ENCODE measurements at regions not wholly inside any gene's neighbourhood (a gene's known extent, or its start where the extent isn't known, plus 50 kb on each side); places are given as distances from the start of the nearest gene placed in this dataset.

DNA sequence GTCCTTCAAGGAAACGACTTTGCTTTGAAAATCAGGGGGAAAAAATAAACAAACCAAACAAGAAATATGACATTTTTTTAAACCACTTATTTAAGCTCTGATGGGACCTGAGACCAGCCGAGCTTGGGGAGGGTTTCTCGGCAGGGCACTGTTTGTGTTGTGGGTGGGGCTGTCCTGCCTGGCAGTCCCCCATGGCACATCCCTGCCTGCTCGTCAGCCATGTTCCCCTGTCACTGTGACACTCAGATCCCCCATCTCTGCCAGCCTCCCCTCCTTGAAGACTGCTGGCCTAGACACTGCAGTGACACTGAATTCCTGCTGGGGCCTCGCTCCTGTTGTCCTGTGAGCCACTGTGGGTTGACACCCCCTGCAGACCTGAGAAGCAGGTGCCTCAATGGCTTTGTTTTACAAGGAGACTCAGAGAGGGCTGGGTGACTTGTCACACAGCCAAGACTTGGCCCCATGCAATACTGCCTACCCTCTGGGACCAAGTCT is 95.1 kb upstream of the PTPN1 start:
- no peak for DNase-seq

DNA sequence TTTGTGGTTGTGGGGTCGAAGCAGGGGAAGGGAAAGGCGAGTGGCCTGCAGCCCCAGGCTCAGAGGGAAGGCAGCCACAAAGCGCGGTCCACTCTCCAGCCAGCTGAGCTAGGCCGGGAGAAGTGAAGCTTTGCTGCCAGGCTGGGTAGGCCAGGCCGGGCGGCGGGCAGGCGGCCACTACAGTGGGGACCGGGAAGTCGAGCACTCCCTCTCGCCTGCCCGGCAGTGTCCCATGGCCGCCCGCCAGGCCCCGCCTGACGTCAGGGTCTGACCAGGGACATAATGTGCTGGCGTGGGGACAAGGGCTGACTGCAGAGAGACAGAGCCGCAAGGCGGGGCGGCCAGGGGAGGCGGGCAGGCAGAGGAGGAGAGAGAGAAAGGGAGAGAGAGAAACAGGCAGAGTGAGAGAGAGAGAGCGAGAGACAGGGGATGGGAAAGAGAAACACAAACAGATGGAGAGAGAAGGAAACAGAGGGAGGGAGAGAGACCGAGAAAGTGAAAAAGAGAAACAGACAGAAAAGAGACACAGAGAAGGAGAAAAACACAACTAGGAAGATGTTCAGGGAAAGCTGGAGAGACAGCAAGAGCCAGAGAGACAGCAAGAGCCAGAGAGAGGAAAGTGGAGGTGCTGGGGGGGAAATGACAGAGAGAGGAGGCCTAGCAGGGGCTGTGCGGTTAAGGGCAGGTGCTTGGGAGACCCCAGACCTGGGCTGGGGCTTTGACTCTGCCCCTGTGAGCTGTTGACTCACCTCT is 94.5 kb upstream of the PTPN1 start:
- DNase-seq, result peak; percentile 48

DNA sequence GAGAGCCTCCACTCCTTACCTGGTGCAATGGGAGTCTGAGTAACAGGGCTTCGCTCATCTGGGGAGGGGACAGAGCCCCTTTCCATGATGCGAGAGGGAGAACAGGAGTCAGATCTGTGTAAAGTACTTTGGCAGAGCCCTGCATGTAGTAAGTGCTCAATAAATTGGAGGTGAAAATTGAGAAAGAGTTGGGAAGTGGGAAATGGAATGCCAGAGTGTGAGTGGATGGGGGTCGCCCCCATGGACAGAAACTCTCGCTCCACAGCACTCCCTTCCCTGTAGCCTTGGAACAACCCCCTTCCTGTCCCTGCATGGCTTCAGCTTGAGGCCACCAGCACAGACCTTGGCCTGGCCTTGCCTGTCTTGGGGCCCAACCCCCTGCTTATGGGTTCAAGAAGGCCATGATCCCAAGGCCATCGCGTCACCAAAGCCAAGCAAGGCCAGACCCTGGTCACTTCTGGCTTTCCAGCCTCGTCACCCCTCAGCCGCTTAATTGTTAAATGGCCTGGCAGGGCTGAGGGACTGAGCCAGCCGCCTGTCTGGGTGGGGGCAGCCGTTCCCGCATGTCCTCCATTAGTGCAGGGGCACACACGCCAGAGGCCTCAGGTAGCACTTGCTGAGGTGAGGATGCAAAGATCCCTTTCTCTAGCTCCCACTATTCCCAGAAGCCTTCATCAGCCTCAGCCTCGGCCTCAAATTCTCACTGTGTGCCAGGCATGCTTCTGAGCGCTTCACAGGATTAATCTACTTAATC is 93.7 kb upstream of the PTPN1 start:
- no peak for DNase-seq

DNA sequence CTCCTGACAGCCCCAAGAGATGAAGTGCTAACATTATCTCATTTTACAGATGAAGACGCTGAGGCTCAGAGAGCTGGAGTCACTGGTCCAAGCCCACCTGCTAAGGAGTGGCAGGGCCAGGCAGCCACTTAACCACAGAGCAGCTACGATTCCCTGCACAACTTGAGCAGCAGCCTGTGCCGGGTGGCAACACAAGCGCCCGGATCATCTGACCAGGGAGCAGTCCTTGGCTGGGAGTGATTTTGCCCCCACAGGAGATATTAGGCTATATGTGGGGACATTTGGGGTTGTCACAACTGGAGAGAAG is 93.2 kb upstream of the PTPN1 start:
- DNase-seq, result no peak

DNA sequence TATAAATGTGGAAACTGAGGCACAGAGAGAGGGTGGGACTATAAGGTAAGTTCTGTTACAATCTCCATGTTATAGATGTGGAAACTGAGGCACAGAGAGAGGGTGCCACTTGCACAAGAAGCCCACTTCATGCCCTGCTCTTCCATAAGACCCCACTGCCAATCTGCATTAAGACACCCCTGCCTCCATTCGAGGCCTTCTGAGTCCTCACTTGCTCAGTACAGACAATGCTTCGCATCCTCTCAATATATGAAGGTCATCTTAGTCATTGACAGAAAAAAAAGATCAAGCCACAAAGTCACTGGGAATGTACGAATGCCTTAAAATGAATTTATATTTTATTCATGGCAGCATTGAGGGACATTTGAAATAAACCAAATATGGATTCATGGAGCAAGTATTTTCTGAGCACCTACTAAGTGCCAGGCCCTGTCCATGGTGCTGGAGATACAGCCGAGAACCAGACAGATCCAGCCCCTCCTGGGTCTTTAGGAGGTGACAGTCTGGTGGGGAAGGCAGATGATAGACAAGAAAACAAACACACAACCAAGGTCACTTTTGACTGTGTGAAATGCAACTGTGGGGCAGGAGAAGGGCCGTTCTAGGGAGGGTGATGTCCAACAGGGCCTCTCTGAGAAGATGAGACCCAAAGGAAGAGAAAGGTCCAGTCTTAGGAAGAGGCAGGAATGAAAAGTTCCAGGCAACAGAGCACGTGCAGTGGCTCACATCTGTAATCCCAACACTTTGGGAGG is 92.5 kb upstream of the PTPN1 start:
- DNase-seq, result no peak

DNA sequence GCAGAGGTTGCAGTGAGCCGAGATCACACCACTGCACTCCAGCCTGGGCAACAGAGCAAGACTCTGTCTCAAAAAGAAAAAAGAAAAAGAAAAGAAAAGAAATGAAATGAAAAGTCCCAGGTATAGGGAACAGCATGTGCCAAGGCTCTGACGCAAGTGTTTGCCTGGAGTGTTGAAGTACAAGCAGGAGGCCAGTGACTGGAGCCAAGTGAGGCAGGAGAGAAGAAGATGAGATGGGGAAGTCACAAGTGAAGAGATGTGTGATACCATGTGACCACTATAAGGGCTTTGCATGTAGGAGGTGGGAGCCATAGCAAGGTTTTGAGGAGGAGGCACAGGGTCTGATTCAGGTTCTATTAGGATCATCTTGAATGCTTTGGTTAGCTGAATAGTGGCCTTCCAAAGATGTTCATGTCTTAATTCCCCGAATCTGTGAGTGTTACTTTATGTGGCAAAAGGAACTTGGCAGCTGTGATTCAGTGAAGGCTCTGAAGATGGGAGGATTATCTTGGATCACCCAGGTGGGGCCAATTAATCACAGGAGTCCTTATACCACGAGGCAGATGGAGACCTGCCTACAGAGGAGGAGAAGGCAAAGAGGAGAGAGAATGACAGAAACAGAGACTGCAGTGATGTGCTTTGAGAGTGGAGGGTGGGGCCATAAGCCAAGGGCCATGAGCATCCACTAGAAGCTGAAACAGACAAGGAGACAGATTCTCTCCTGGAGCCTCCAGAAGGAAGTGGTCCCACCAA is 91.1 kb upstream of the PTPN1 start:
- no peak for DNase-seq

DNA sequence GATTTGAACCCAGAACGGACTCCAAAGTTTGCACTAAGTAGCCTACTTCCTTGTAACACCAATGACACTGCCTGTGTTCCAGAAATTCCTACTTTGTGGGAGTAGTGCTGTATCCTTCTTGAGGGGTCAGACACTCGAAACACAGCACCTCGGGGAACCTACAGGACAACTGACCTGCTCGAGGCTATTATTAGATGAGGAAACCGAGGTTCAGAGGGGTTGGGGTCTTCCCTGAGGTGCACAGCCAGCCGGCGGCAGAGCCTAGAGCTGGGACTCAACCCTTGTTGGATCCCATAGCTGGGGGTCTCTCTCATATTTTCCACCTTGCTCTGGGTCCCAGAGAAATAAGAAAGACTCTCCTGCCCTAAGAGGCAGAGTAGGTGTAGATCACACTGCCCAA is 89.8 kb upstream of the PTPN1 start:
- no peak for DNase-seq

DNA sequence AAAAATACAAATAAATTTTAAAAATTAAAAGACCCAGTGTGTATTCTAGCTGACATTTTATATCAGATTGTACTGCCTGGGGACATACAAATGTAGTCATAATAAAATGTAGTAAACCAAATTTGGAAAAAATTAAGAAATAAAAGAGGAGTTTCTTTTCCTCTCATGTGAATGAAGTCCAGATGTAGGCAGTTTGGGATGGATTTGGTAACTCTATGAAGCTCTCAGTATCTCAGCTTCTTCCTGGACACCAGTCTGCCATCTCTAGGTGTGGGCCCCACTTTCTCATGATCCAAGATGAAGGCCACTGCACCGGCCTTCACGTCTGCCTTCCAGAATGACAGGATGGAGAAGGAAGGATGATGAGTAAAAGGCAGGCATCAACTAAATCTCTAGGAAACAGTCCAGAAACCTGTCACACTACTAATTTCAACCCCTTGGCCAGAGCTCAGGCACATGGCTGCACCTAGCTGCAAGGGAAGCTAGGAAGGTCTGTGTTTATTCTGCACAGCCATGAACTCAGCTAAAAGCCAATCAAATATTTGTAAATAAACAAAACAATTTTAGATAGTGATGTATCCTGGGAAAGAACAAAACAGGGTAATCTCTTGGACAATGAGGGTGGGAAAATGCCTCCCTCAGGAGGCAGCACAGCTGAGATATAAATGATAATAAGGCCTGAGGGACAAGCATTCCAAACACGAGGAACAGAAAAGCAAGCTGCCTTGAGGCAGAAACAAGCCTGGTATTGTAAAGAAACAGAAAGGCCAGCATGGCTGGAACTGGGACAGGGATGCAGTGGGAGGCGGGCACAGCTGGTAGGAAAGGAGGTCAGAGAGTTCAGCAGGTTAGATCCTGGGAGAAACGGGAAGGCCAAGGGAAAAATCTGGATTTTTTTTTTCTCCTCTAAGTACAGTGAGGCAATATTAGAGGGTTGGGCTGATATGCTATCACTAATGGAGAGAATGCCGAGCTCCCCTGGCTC is 88.5 kb upstream of the PTPN1 start:
- DNase-seq, result no peak

DNA sequence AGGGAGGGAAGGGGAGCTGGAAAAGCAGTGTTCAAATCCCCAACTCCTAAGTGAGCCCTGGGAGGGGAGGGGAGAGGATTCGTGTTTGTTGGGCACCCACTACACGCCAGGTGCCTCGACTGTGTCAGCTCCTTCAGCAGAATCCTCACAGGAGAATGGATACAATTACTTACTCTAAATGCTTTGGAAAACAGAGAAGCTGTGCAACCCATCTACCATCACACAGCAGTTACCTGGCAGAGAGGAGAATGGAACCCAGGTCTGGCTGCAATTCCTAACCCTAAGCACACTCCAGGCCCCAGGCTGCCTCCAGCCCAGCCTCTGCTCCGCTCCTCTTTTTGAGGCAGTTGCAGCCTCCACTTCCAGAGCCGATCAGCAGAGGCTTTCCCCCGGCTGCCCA is 86.4 kb upstream of the PTPN1 start:
- DNase-seq, result no peak

DNA sequence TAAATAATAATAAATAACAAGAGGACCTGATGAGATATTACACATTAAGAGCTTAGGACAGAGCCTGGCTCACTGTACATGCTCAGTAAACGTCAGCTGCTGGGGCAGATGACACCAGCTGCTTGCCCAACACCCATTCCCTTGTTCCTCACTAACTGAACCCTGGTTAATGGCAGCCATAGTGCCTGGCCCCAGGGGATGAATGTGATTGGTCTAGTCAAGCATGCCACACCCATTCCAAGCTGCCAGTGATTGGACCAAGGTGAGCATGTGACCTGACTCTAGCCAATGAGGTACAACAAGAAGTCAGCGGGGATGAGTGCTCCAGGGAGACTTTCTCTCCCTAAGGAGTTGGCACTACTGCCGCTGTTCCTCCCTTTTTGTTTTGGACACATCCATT is 85.1 kb upstream of the PTPN1 start:
- DNase-seq, result peak; percentile 15

DNA sequence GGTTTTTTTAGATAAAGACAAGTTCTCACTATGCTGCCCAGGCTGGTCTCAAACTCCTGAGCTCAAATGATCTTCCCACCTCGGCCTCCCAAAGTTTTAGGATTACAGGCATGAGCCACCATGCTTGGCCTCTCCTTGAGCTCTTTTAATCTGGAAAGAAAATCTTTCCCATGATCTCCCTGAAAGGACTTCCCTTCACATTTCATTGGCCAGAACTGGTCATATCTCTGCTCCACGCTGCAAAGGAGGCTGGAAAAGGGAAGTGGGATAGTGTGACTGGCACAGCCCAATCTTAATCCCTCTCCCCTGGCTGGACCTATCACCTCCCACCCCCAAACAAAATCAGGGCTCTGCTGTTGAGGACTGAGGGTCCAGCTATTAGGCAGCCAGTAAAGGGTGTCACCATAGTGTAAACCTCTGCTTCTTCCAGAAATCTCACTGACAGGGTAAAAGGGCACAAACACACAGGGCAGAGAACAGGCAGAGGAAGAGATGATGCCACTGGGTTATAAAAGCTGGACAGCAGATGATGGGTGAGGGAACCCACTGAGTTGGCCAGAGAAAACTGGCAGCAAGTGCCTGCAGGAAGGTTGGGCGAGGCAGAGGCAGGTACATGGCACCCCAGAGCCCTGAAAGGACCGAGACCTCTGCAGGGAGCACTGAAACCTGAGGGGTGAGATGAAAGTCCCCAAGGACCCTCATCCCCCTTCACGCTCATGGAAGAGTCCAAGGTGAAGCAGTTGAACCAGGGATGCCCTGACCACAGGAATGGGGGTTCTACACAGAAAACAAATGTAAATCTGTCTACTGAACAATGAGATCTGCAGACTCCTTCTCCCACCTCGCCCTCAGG is 83.1 kb upstream of the PTPN1 start:
- DNase-seq, result no peak

DNA sequence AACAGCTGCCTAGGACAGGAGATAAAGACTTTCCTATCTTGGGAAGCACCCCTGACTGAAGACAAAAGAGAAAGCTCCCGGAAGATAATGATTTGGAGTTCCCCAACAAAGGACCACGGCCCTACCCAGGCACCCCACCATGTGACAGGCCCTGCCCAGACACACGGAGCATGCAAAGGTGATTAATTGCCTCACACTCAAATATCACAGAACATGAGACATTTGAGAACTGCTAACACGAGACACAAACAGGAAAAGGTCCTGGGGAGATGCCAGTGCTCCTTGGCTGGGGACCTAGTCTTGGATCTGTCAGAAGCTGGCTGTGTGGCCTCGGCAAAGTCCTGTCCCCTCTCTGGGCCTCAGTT is 82.5 kb upstream of the PTPN1 start:
- DNase-seq, result peak; percentile 13

DNA sequence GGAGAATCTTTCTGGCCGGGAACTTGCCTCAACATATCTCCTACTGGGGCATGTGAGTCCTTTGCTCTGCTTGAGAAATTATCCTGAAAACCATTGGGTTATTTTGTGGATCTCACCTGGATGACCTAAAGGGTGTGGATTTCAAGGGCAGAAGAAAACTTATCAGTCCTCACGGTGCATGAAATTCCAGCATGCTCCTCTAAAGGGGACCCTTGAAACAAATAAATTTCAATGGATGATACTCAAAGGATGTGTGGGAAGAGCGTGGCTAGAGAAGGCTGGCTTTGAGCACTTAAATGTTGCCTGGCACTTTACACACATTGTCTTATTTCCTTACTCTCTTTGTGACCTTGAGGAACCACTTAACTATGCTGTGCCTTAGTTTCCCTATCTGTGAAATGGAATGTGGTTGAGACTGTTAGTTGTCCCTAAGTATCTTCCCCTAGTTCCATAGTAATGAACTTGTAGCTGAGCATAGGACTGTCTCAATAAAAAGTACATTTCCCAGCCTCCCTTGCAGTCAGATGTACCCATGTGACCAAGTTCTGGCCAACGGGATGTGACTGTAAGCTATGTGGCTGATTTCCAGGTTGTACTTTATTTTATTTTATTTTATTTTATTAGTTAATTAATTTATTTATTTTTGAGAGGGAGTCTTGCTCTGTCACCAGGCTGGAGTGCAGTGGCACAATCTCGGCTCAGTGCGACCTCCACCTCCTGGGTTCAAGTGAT is 81.9 kb upstream of the PTPN1 start:
- no peak for DNase-seq

DNA sequence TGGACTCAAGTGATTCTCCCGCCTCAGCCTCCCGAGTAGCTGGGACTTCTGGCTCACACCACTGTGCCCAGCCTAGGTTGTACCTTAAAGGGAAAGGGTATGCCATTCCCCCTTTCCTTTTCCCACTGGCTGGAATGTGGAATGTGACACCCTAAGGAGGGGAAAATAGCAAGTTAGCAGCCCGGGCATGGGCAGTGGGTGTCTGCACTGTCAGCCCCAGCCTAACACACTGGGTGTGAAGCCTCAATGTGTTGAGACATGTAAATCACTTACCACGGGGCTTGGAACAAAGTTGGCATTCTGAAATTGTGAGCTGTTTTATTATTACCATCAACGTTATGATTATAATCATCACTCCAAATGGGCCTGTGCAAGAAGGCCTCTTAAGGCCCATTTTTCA is 80.8 kb upstream of the PTPN1 start:
- no peak for DNase-seq

DNA sequence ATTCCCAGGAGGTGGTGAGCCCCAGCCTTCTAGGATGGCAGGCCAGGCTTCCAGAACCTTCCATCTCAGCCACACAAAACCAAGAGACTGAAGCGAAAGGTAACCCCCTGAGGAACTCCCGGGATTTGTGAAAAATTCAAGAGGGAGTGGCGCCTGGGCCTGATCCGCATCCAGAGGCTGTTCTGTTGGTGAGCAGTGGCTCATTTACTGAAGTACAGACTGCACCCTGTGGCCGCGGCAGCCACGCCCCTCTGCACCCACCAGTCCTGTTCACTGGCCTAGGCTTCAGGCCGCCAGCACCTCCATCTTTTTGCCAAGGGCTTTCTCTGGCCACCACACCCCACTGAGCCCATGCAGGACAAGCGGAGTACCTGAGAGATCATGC is 79.1 kb upstream of the PTPN1 start:
- DNase-seq, result no peak

DNA sequence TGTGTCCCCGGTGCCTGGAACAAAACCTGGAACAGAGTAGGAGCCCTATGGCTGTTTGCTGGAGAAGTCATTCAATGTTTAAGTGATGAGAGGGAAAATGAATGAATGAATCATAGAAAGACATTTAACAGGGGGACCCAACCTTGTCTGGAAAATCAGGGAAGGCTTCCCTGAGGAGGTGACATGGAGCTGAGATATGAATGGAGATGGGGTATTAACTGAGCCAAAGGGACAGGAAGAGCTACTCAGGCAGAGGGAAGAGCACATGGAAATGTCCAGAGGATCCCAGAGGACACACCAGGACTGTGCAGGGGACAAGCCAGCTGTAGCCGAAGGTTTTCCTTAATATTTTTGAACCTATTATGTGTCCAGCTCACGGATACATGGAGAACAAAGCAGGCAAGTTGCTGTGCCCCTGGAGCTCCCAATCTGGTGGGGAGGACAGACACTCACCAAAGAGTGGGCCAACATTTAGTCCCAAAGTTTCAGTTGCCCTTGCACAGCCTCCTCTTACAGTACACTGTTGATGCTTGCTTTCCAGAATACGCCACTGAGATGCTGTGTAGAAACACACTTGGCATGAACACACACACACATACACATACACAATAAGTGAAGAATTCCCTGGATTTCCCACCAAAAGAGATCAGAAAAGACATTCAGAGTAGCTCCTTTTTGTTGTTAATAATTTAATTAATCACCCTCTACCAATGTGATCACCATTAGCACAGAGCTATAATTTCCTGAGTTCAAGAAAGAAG is 77.0 kb upstream of the PTPN1 start:
- DNase-seq, result no peak

DNA sequence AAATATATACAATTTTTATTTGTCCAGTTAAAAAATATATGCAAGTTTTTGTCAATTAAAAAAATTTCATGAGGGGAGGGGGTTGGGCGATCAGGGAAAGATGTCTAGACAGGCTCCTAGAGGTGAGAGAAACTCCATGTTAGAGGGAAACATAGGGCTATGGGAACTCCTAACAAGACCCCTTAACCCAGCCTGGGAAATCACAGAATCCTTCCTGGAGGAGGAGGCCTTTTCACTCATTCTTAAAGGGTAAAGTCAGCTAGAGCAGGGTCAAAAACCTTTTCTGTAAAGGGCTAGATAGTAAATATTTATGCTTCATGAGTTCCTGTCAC is 75.9 kb upstream of the PTPN1 start:
- no peak for DNase-seq

DNA sequence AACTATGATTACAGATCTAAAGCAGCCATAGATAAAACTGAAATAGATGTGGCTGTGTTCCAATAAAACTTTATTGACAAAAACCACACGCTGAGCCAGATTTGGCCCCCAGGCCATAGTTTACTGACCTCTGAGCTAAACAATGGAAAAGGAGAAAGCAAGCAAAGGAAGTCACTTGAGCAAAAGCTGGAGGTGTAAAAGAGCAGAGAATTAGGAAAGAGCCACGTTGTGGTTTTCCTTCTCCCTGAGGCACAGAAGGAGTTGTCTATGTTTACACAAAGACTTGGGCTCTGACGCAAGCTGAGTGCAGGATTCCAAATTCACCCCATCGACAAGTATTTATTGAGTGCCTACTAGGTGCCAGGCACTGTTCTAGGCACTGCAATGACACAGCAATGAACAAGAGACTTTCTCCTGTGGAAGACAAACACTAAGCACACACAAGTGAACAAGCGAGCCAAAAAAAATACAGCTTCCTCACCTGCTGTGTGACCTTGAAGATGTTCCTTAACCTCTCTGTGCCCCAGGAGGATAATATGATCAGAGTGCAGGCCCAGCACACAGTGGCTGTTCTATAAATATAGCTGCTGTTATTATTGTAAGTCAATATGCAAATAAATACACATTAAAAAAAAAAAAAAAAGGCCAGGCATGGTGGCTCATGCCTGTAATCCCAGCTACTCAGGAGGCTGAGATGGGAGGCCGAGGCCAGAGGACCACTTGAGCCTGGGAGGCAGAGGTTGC is 75.4 kb upstream of the PTPN1 start:
- DNase-seq, result peak; percentile 45

All from fibroblast of skin of right quadriceps (primary cell).